K562 (cell line): ENCODE measurements at regions not wholly inside any gene's neighbourhood (a gene's known extent, or its start where the extent isn't known, plus 50 kb on each side); places are given as distances from the start of the nearest gene placed in this dataset.
"Not testable (repeated sequence)": the region's sequence is repeated elsewhere in the genome, so short reads cannot be mapped to it uniquely, and the experiment has no call there.

Experiments used
- ATAC-seq: fragments of 200-7000 bp; cut with Tn5 transposase; 3 replicates; pipeline ENCODE4 v1.9.1; 2020; ENCODE audit warnings: moderate library complexity
- BruUV-seq: library from RNA; stranded (reverse); fragments of 400-500 nt; replicated peaks from 2 replicates; lab custom pipeline; 2021; lab: Mats Ljungman, UMichigan
- CTCF ChIA-PET: fragments of 300-600 bp; formaldehyde crosslinking; extraction: SDS; loops from one replicate; lab custom pipeline; 2021; ENCODE audit warnings: low intra/inter-chr PET ratio; lab: Yijun Ruan, JAX
- POLR2A ChIA-PET: fragments of 300-600, 350-650 bp; sonication (Branson Sonifier 250); formaldehyde crosslinking; extraction: SDS; loops from one replicate; lab custom pipeline; 2021; ENCODE audit warnings: antibody characterized with exemption, inconsistent platforms; lab: Yijun Ruan, JAX
- DNase-seq, 4 experiments: peaks; one replicate each; pipeline versions ENCODE4 v3.0.0 to v3.0.0-alpha.2; 2011 to 2018; ENCODE audit warnings: low spot score in 3 of 4, mixed read lengths in 3 of 4; ENCODE audit errors: extremely low read depth in 1 of 4
- FAIRE-seq: peaks from 2 replicates; lab custom pipeline; 2011; peaks lifted over from hg19 to GRCh38; lab: Jason Lieb, UNC
- H2AFZ ChIP-seq: 2 replicates; pipeline ENCODE4 v1.6.0; 2011; ENCODE audit warnings: low read depth, low read length, control low read depth, inconsistent platforms
- H3K27ac ChIP-seq: fragments of 200-600 bp; 3 replicates; pipeline ENCODE4 v1.8.0; 2011; ENCODE audit warnings: low read depth, mild to moderate bottlenecking, control low read depth, inconsistent platforms, low read length, moderate library complexity, mixed read lengths; ENCODE audit errors: extremely low read depth
- H3K27me3 ChIP-seq, 2 experiments: fragments of 300-600 bp in 1 of 2; 2 replicates in 1 of 2; 3 replicates in 1 of 2; pipeline versions ENCODE4 v1.6.0 to v1.8.0; 2011; ENCODE audit warnings: inconsistent platforms in 2 of 2, low read length in 2 of 2, mild to moderate bottlenecking in 1 of 2, mixed read lengths in 1 of 2, moderate library complexity in 1 of 2; ENCODE audit not compliant: control insufficient read depth in 2 of 2, insufficient read depth in 2 of 2
- H3K36me3 ChIP-seq: fragments of 300-600 bp; 3 replicates; pipeline ENCODE4 v1.8.0; 2011; ENCODE audit warnings: mild to moderate bottlenecking, low read length, inconsistent platforms; ENCODE audit not compliant: control insufficient read depth, insufficient read depth
- H3K4me1 ChIP-seq, 2 experiments: fragments of 200-600 bp in 1 of 2; replicated peaks in 1 of 2; 2 replicates in 1 of 2; 3 replicates in 1 of 2; pipeline versions ENCODE4 v1.5.1 to v1.8.0; 2011; ENCODE audit warnings: inconsistent platforms in 2 of 2, low read length in 2 of 2, mild to moderate bottlenecking in 1 of 2, mixed read lengths in 1 of 2, moderate library complexity in 1 of 2; ENCODE audit not compliant: control insufficient read depth in 2 of 2, insufficient read depth in 2 of 2
- H3K4me2 ChIP-seq: 2 replicates; pipeline ENCODE4 v1.6.1; 2011; ENCODE audit warnings: low read length, control low read depth, inconsistent platforms, mixed read lengths; ENCODE audit not compliant: insufficient read depth
- H3K4me3 ChIP-seq: fragments of 200-600 bp; sonication (generic), shearing (Covaris generic); 2 replicates; pipeline ENCODE4 v1.5.1; 2016; ENCODE audit warnings: control low read depth, inconsistent platforms
- H3K79me2 ChIP-seq: fragments of 200-600 bp; 3 replicates; pipeline ENCODE4 v1.8.0; 2011; ENCODE audit warnings: low read length, inconsistent platforms; ENCODE audit not compliant: control insufficient read depth, insufficient read depth
- H3K9ac ChIP-seq, 2 experiments: 2 replicates each; pipeline versions ENCODE4 v1.6.0 to v1.6.1; 2011; ENCODE audit warnings: low read depth in 2 of 2, low read length in 2 of 2, control low read depth in 1 of 2, inconsistent platforms in 1 of 2, mild to moderate bottlenecking in 1 of 2, mixed read lengths in 1 of 2; ENCODE audit not compliant: insufficient read depth in 1 of 2
- H3K9me1 ChIP-seq: one replicate; pipeline ENCODE4 v1.6.0; 2011; ENCODE audit warnings: inconsistent platforms, mild to moderate bottlenecking, low read length, moderate library complexity; ENCODE audit not compliant: control insufficient read depth, insufficient read depth
- H3K9me3 ChIP-seq: replicated peaks from 2 replicates; pipeline ENCODE4 v1.5.1; 2011; ENCODE audit warnings: low read depth, low read length, inconsistent platforms; ENCODE audit not compliant: control insufficient read depth, insufficient read depth
- H4K20me1 ChIP-seq: replicated peaks from 2 replicates; pipeline ENCODE4 v1.6.1; 2011; ENCODE audit warnings: low read length, inconsistent platforms, mixed read lengths; ENCODE audit not compliant: control insufficient read depth, insufficient read depth
- ARID2 ChIP-seq: fragments of 450-650 bp; IDR thresholded peaks from 2 replicates; pipeline ENCODE4 v1.6.1; 2017; ENCODE audit warnings: antibody characterized with exemption, mild to moderate bottlenecking
- C11orf30 ChIP-seq: fragments of 450-650 bp; IDR thresholded peaks from 2 replicates; pipeline ENCODE4 v1.6.1; 2016; ENCODE audit warnings: low read depth, mild to moderate bottlenecking
- GABPB1 ChIP-seq: sonication (generic); formaldehyde crosslinking; IDR thresholded peaks from 2 replicates; pipeline ENCODE4 v1.8.0; 2022; ENCODE audit warnings: mild to moderate bottlenecking, missing genetic modification reagents
- JUN ChIP-seq, 2 experiments: sonication (generic) in 1 of 2; formaldehyde crosslinking in 1 of 2; IDR thresholded peaks; 2 replicates each; pipeline versions ENCODE4 v1.6.1 to v1.8.0; 2012 to 2022; ENCODE audit warnings: borderline replicate concordance in 2 of 2, mild to moderate bottlenecking in 2 of 2, improper control_type of control experiment in 1 of 2, low read depth in 1 of 2, low read length in 1 of 2, missing genetic modification reagents in 1 of 2
- MAFG ChIP-seq: fragments of 450-650 bp; conservative IDR thresholded peaks from 2 replicates; pipeline ENCODE4 v1.6.1; 2016; ENCODE audit warnings: missing genetic modification characterization, missing compliant biosample characterization
- NR2C1 ChIP-seq, 2 experiments: fragments of 450-650 bp; IDR thresholded peaks; 2 replicates each; pipeline ENCODE4 v1.6.1; 2017; ENCODE audit warnings: mild to moderate bottlenecking in 2 of 2, antibody characterized with exemption in 1 of 2, inconsistent platforms in 1 of 2, missing compliant biosample characterization in 1 of 2, missing genetic modification characterization in 1 of 2
- POLR3A ChIP-seq: IDR thresholded peaks from 2 replicates; pipeline ENCODE4 v1.6.1; 2011; ENCODE audit warnings: borderline replicate concordance, mild to moderate bottlenecking, moderate library complexity; ENCODE audit not compliant: insufficient read length, insufficient read depth; ENCODE audit errors: extremely low read depth
- RBM22 ChIP-seq: fragments of 200-400 bp; formaldehyde crosslinking; IDR thresholded peaks from 2 replicates; pipeline ENCODE4 v1.6.1; 2018; ENCODE audit warnings: low read length, low read depth; ENCODE audit not compliant: poor library complexity, severe bottlenecking
- TCF3 ChIP-seq: sonication (generic); formaldehyde crosslinking; IDR thresholded peaks from 2 replicates; pipeline ENCODE4 v1.4.0; 2020; ENCODE audit warnings: mild to moderate bottlenecking, missing genetic modification reagents
- ZNF316 ChIP-seq: fragments of 450-650 bp; IDR thresholded peaks from 2 replicates; pipeline ENCODE4 v1.6.1; 2016
- ZNF384 ChIP-seq: IDR thresholded peaks from 2 replicates; pipeline ENCODE4 v1.6.1; 2012; ENCODE audit warnings: low read depth, low read length, improper control_type of control experiment
- ZNF507 ChIP-seq: conservative IDR thresholded peaks from 2 replicates; pipeline ENCODE4 v1.6.1; 2017; ENCODE audit warnings: missing genetic modification characterization, missing compliant biosample characterization
- WGBS: fragments of 100-300 bp; shearing (Covaris generic); methylation state at CpG from one replicate; pipeline ENCODE4 v1.1.6; 2016; ENCODE audit warnings: low coverage, mixed read lengths; ENCODE audit not compliant: insufficient coverage; ENCODE audit errors: missing lambda C conversion rate; 5-methylcytosine and 5-hydroxymethylcytosine counted together
- in situ Hi-C: fragments of 300-500 bp; cut with MboI; formaldehyde crosslinking; loops from 4 replicates; pipeline ENCODE4 v1.15.0; 2018; ENCODE audit warnings: inconsistent platforms, mixed read lengths
- intact Hi-C: fragments of 100-400 bp; cut with micrococcal nuclease; formaldehyde crosslinking; loops from 2 replicates; pipeline ENCODE4 v1.14.2; 2022

DNA sequence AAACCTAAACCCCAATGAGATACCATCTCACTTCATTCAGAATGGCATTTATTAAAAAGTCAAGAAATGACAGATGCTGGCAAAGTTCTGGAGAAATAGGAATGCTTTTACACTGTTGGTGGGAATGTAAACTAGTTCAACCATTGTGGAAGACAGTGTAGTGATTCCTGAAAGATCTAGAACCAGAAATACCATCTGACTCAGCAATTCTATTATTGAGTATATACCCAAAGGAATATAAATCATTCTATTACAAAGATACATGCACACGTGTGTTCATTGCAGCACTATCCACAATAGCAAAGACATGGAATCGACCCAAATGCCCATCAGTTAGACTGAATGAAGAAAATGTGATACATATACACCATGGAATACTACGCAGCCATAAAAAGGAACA lies 109.6 kb upstream of the PRKG2 start:
- ATAC-seq, H3K4me2 ChIP-seq, DNase-seq, H4K20me1 ChIP-seq, H3K27me3 ChIP-seq, H3K9me3 ChIP-seq, POLR2A ChIA-PET, FAIRE-seq, H3K4me1 ChIP-seq, in situ Hi-C loops, H3K9ac ChIP-seq, H3K36me3 ChIP-seq, H3K79me2 ChIP-seq, H3K27ac ChIP-seq, H3K4me3 ChIP-seq, intact Hi-C loops, H3K9me1 ChIP-seq, BruUV-seq, H2AFZ ChIP-seq, CTCF ChIA-PET: not testable (repeated sequence)
- WGBS: 0% methylated on average over 3 of the region's 3 CpGs
- TF ChIP-seq C11orf30 (peak; percentile 59), MAFG (peak; percentile 34; the same call in 1 of the 2 replicates), ZNF316 (peak; percentile 65)

DNA sequence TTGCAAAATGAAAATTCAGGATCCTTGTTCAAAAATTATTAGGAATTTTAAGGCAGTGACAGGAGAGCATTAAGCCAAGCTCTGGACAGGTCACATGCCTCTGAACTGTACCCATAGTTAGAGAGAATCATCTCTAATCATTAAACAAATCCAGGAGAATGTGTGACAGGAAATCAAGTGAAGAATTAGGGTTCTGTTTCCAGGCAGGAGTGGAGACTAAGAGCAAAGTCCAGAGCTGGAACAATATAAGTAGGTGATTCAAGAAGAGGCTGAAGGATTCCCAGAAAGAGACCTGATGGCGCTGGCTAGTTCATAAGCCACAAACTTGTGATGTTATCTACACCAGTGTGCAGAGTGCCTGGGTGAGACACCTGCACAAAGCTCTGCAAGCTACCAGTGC lies 104.6 kb upstream of the PRKG2 start:
- ATAC-seq (no peak), DNase-seq (no peak), FAIRE-seq (no peak)
- BruUV-seq: no TSS peak
- intact Hi-C loops: no loop called here
- ChIA-PET POLR2A (no interaction called here), CTCF (no interaction called here)
- Histone ChIP-seq H3K9me3 (no peaks in the 10 kb centered on the region), H3K9me1 (no peaks in the 10 kb centered on the region), H4K20me1 (no peaks in the 10 kb centered on the region), H3K4me2 (no peak overlapping the region), H3K4me1 (no peaks in the 10 kb centered on the region), H2AFZ (no peak overlapping the region), H3K79me2 (no peaks in the 10 kb centered on the region), H3K27me3 (peaks cover 2 to 4% of the 10 kb centered on the region in 2 experiments; a peak in 1 of 5 replicates), H3K27ac (no peak overlapping the region), H3K36me3 (no peaks in the 10 kb centered on the region), H3K9ac (no peak overlapping the region), H3K4me3 (no peak overlapping the region)
- in situ Hi-C loops: no loop called here
- WGBS: 0% methylated on average over 1 of the region's 1 CpG
- TF ChIP-seq TCF3 (CRISPR knock-in tag) (no peak), JUN (IDR thresholded peaks at IDR 0.05; ENCODE audit: borderline replicate concordance, low read depth, low read length) (no peak), JUN (CRISPR knock-in tag; IDR thresholded peaks at IDR 0.05; ENCODE audit: borderline replicate concordance) (no peak), ARID2 (no peak), GABPB1 (CRISPR knock-in tag) (no peak), ZNF384 (no peak), ZNF507 (no peak), POLR3A (no peak), NR2C1 (IDR thresholded peaks at IDR 0.05) (no peak), NR2C1 (tag; IDR thresholded peaks at IDR 0.05) (no peak), RBM22 (no peak)
